Inflammatory macrophage (primary cell): ENCODE measurements at regions not wholly inside any gene's neighbourhood (a gene's known extent, or its start where the extent isn't known, plus 50 kb on each side); places are given as distances from the start of the nearest gene placed in this dataset.

Source experiments
- DNase-seq, 2 donors: peaks; one replicate each; pipeline ENCODE4 v3.0.0-alpha.2; 2020 to 2022

GRCh38 chr11:92484570-92484969, 260.0 kb downstream of the FAT3 start:
- DNase-seq, result no peak

- DNase-seq, result no peak
These were observed 265.3 kb downstream of the FAT3 start for GRCh38 chr11:92489826-92490399.

- DNase-seq, result no peak
These were observed 267.8 kb downstream of the FAT3 start for GRCh38 chr11:92492372-92492771.

GRCh38 chr11:92495107-92495793, 270.6 kb downstream of the FAT3 start:
- DNase-seq, result no peak

GRCh38 chr11:92500453-92500852, 275.8 kb downstream of the FAT3 start:
- DNase-seq, result no peak

- DNase-seq, result no peak
These were observed 276.6 kb downstream of the FAT3 start for GRCh38 chr11:92501066-92501739.

GRCh38 chr11:92504004-92504403, 279.4 kb downstream of the FAT3 start:
- DNase-seq, result no peak

- no peak for DNase-seq
These were observed 279.9 kb downstream of the FAT3 start for GRCh38 chr11:92504534-92504933.

GRCh38 chr11:92505689-92506088, 281.1 kb downstream of the FAT3 start:
- DNase-seq, result no peak

- DNase-seq, result no peak
These were observed 282.3 kb downstream of the FAT3 start for GRCh38 chr11:92506809-92507336.

- no peak for DNase-seq
These were observed 286.0 kb downstream of the FAT3 start for GRCh38 chr11:92510591-92510990.

- DNase-seq, result no peak
These were observed 287.0 kb downstream of the FAT3 start for GRCh38 chr11:92511522-92512203.

- DNase-seq, result no peak
These were observed 287.6 kb downstream of the FAT3 start for GRCh38 chr11:92512204-92512569.

GRCh38 chr11:92523611-92524010, 299.0 kb downstream of the FAT3 start:
- DNase-seq, result no peak

- DNase-seq, result no peak
These were observed 299.9 kb downstream of the FAT3 start for GRCh38 chr11:92524542-92524941.

- no peak for DNase-seq
These were observed 302.8 kb downstream of the FAT3 start for GRCh38 chr11:92527467-92527866.

GRCh38 chr11:92528001-92528400, 303.4 kb downstream of the FAT3 start:
- no peak for DNase-seq

GRCh38 chr11:92531065-92531739, 306.6 kb downstream of the FAT3 start:
- no peak for DNase-seq

GRCh38 chr11:92533657-92534335, 309.2 kb downstream of the FAT3 start:
- DNase-seq, result no peak

- no peak for DNase-seq
These were observed 312.3 kb downstream of the FAT3 start for GRCh38 chr11:92536883-92537282.

GRCh38 chr11:92540096-92540495, 315.5 kb downstream of the FAT3 start:
- DNase-seq, result no peak

GRCh38 chr11:92545906-92546471, 321.4 kb downstream of the FAT3 start:
- no peak for DNase-seq
